Left lung (tissue), 4 donors: ENCODE measurements at regions not wholly inside any gene's neighbourhood (a gene's known extent, or its start where the extent isn't known, plus 50 kb on each side); places are given as distances from the start of the nearest gene placed in this dataset.

Source experiments
- ATAC-seq: fragments of 200-7000 bp; cut with Tn5 transposase; one replicate; pipeline ENCODE4 v1.9.1; 2020; ENCODE audit warnings: moderate library complexity
- DNase-seq, 4 donors: peaks; one replicate each; pipeline ENCODE4 v3.0.0-alpha.2; 2013 to 2020
- H3K27ac ChIP-seq, 2 donors: fragments of 200-600 bp; sonication (generic) in 1 of 2; one replicate each; pipeline versions ENCODE4 v1.5.0 to v1.8.0; 2020 to 2021
- H3K27me3 ChIP-seq, 2 donors: fragments of 200-600 bp; sonication (generic) in 1 of 2; one replicate each; pipeline versions ENCODE4 v1.5.0 to v1.8.0; 2020 to 2021
- H3K36me3 ChIP-seq, 2 donors: fragments of 200-600 bp; sonication (generic) in 1 of 2; one replicate each; pipeline versions ENCODE4 v1.5.0 to v1.8.0; 2020 to 2021
- H3K4me1 ChIP-seq, 2 donors: fragments of 200-600 bp; one replicate each; pipeline ENCODE4 v1.8.0; 2021
- H3K4me3 ChIP-seq, 2 donors: fragments of 200-600 bp; sonication (generic) in 1 of 2; one replicate each; pipeline versions ENCODE4 v1.5.0 to v1.8.0; 2020 to 2021; ENCODE audit warnings: mild to moderate bottlenecking in 1 of 2
- H3K9me3 ChIP-seq, 2 donors: fragments of 200-600 bp; sonication (generic) in 1 of 2; one replicate each; pipeline versions ENCODE4 v1.5.0 to v1.8.0; 2020 to 2021
- intact Hi-C, 2 donors: fragments of 100-400 bp; cut with DNase I; formaldehyde crosslinking; loops; one replicate each; pipeline versions ENCODE4 v1.11.2 to v1.14.2; 2022
- TF ChIP-seq, protein P1 (sequence below), 2 donors: fragments of 200-600 bp; sonication (generic) in 1 of 2; IDR thresholded peaks; one replicate each; pipeline versions ENCODE4 v1.5.0 to v1.8.0; 2021; ENCODE audit warnings: antibody characterized with exemption in 2 of 2
- donor health status: DM: no; HTN: yes; CAD: no.
- donor health status: DM: no; HTN: no; CAD: no.

DNA sequence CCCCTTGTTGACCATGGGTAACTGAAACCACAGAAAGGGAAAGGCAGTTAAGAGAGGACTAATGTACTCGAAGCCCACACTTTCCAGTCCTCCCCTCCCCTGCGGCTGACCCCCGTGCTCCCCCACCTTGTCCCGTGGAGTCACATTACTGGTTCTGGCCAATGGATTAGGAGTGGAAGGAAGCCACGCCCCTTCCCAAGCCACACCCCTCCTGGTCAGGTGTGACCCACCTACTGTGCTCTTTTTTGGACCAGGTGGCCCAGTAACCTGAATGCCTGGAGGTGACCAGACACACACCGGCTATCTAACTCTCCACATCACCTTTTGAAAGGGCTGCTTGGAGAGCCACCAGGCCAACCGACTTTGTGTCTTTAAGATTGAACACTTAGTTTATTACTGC lies 109.3 kb upstream of the MSX1 start:
- Histone ChIP-seq H3K4me3 (no peak overlapping the region), H3K27me3 (peaks cover 0 to 41% of the 10 kb centered on the region in 2 donors), H3K27ac (no peak overlapping the region), H3K4me1 (no peaks in the 10 kb centered on the region), H3K9me3 (peaks cover 0 to 32% of the 10 kb centered on the region in 2 donors), H3K36me3 (no peaks in the 10 kb centered on the region)
- intact Hi-C loops, result no loop called here
- no peak for ATAC-seq
- no peak for DNase-seq
- TF ChIP-seq, protein P1, sequence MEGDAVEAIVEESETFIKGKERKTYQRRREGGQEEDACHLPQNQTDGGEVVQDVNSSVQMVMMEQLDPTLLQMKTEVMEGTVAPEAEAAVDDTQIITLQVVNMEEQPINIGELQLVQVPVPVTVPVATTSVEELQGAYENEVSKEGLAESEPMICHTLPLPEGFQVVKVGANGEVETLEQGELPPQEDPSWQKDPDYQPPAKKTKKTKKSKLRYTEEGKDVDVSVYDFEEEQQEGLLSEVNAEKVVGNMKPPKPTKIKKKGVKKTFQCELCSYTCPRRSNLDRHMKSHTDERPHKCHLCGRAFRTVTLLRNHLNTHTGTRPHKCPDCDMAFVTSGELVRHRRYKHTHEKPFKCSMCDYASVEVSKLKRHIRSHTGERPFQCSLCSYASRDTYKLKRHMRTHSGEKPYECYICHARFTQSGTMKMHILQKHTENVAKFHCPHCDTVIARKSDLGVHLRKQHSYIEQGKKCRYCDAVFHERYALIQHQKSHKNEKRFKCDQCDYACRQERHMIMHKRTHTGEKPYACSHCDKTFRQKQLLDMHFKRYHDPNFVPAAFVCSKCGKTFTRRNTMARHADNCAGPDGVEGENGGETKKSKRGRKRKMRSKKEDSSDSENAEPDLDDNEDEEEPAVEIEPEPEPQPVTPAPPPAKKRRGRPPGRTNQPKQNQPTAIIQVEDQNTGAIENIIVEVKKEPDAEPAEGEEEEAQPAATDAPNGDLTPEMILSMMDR (IDR thresholded peaks at IDR 0.05), result no peak

DNA sequence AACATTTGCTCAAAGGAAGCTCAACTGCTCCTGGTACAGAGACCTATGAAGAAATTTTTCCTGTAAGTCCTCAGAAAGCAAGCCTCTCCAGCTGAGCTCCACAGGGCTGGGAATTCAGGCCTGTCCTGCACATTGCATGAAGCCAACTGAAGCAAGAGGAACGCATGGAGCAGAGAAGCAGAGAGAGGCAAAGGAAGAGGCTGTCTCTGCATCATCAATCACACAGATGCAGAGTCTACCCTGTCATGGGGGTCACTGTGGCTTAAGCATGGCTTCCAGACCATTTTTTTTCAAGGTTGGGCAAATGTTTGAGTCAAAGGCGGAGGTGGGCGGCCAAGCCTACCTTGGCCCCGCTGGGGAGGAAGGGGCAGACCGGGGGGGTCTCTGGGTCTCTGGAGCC lies 110.3 kb upstream of the MSX1 start:
- ATAC-seq (no peak), DNase-seq (no peak)
- H3K4me3 ChIP-seq, result no peak overlapping the region
- H3K4me1 ChIP-seq, result no peaks in the 10 kb centered on the region
- H3K27me3 ChIP-seq, result peaks cover 0 to 36% of the 10 kb centered on the region in 2 donors
- peaks cover 0 to 41% of the 10 kb centered on the region in 2 donors for H3K9me3 ChIP-seq
- no peak overlapping the region for H3K27ac ChIP-seq
- intact Hi-C loops, result no loop called here
- TF ChIP-seq, protein P1 (IDR thresholded peaks at IDR 0.05), result no peak
- H3K36me3 ChIP-seq, result no peaks in the 10 kb centered on the region

GRCh38 chr4:4746444-4746843 lies 113.0 kb upstream of the MSX1 start:
- H3K9me3 ChIP-seq, result peaks cover 0 to 41% of the 10 kb centered on the region in 2 donors
- DNase-seq (no peak), ATAC-seq (no peak)
- no peaks in the 10 kb centered on the region for H3K36me3 ChIP-seq
- TF ChIP-seq, protein P1 (IDR thresholded peaks at IDR 0.05), result no peak
- peaks cover 0 to 15% of the 10 kb centered on the region in 2 donors for H3K27me3 ChIP-seq
- H3K4me3 ChIP-seq, result no peak overlapping the region
- no peaks in the 10 kb centered on the region for H3K4me1 ChIP-seq
- H3K27ac ChIP-seq, result no peak overlapping the region
- intact Hi-C loops, result no loop called here

GRCh38 chr4:4740071-4740470 lies 119.4 kb upstream of the MSX1 start:
- Histone ChIP-seq H3K27ac (no peak overlapping the region), H3K9me3 (peaks cover 0 to 8% of the 10 kb centered on the region in 2 donors), H3K4me1 (no peaks in the 10 kb centered on the region), H3K36me3 (no peaks in the 10 kb centered on the region), H3K27me3 (no peaks in the 10 kb centered on the region), H3K4me3 (no peak overlapping the region)
- TF ChIP-seq, protein P1 (IDR thresholded peaks at IDR 0.05), result no peak
- DNase-seq (no peak), ATAC-seq (no peak)
- intact Hi-C loops, result no loop called here

DNA sequence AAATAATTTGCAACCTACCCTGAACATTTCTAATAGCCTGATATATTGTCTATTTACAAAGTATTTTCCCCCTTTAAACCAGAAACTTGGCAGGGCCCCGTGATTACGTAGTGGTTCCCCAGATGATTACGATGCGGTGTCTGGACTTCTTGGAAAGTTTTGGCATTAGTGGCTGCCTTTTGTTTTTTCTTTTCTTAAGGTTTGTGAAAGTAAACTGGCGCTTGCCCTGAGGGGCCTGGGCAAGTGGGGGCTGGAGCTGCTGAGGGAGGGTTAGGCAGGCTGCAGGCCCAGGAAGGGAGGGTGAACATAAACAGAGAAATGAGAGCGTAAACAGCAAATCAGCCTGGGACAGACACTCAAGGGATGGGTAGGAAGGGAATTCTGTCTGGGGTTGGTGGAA lies 123.6 kb upstream of the MSX1 start:
- Histone ChIP-seq H3K27me3 (no peaks in the 10 kb centered on the region), H3K9me3 (no peaks in the 10 kb centered on the region), H3K27ac (no peak overlapping the region), H3K36me3 (no peaks in the 10 kb centered on the region), H3K4me3 (no peak overlapping the region), H3K4me1 (no peaks in the 10 kb centered on the region)
- ATAC-seq, result no peak
- intact Hi-C loops, result no loop called here
- TF ChIP-seq, protein P1 (IDR thresholded peaks at IDR 0.05), result no peak
- peak in 2 of 4 donors; percentile 42 to 67 for DNase-seq
